Subcutaneous abdominal adipose tissue (tissue), 5 donors: ENCODE measurements at regions not wholly inside any gene's neighbourhood (a gene's known extent, or its start where the extent isn't known, plus 50 kb on each side); places are given as distances from the start of the nearest gene placed in this dataset.

Experiments used
- H3K27ac ChIP-seq: one replicate; pipeline ENCODE4 v1.7.0; 2013; ENCODE audit warnings: low read depth, mild to moderate bottlenecking, inconsistent platforms, low read length, moderate library complexity
- H3K27me3 ChIP-seq, 5 donors: one replicate each; pipeline ENCODE4 v1.7.0; 2013; ENCODE audit warnings: low read length in 5 of 5, inconsistent platforms in 1 of 5; ENCODE audit not compliant: control insufficient read depth in 5 of 5, insufficient read depth in 4 of 5
- H3K36me3 ChIP-seq, 5 donors: one replicate each; pipeline ENCODE4 v1.7.0; 2013; ENCODE audit warnings: low read length in 5 of 5; ENCODE audit not compliant: control insufficient read depth in 5 of 5, insufficient read depth in 5 of 5
- H3K4me1 ChIP-seq, 5 donors: one replicate each; pipeline ENCODE4 v1.7.0; 2013; ENCODE audit warnings: low read length in 5 of 5, mild to moderate bottlenecking in 3 of 5, moderate library complexity in 1 of 5; ENCODE audit not compliant: control insufficient read depth in 5 of 5, insufficient read depth in 5 of 5
- H3K4me3 ChIP-seq, 5 donors: one replicate each; pipeline ENCODE4 v1.7.0; 2013; ENCODE audit warnings: low read length in 5 of 5, low read depth in 1 of 5
- H3K9ac ChIP-seq, 5 donors: one replicate each; pipeline ENCODE4 v1.7.0; 2013; ENCODE audit warnings: low read length in 5 of 5, mild to moderate bottlenecking in 4 of 5, moderate library complexity in 3 of 5
- H3K9me3 ChIP-seq, 5 donors: one replicate each; pipeline ENCODE4 v1.7.0; 2013; ENCODE audit warnings: low read length in 5 of 5; ENCODE audit not compliant: control insufficient read depth in 5 of 5
- donor health status: healthy.
- donor health status: healthy.
- donor health status: healthy.
- donor health status: healthy.
- donor health status: healthy.

GRCh38 chr4:146577111-146577510, 55.4 kb upstream of the SLC10A7 start:
- no peaks in the 10 kb centered on the region for H3K27me3 ChIP-seq

GRCh38 chr4:146582864-146583263, 55.8 kb upstream of the POU4F2 start:
- Histone ChIP-seq H3K36me3 (no peaks in the 10 kb centered on the region), H3K4me3 (no peak overlapping the region), H3K27me3 (no peaks in the 10 kb centered on the region), H3K9me3 (peaks cover 0 to 3% (median 0%) of the 10 kb centered on the region in 5 donors), H3K9ac (no peak overlapping the region), H3K27ac (no peak overlapping the region), H3K4me1 (peaks cover 0 to 8% (median 4%) of the 10 kb centered on the region in 5 donors)

More at GRCh38 chr4:146577111-146577510, 55.4 kb upstream of the SLC10A7 start:
- Histone ChIP-seq H3K4me3 (no peak overlapping the region), H3K9ac (no peak overlapping the region), H3K4me1 (no peaks in the 10 kb centered on the region), H3K36me3 (no peaks in the 10 kb centered on the region), H3K27ac (no peak overlapping the region), H3K9me3 (no peaks in the 10 kb centered on the region)

- no peaks in the 10 kb centered on the region for H3K36me3 ChIP-seq
- H3K9ac ChIP-seq: no peak overlapping the region
- H3K4me3 ChIP-seq: no peak overlapping the region
- no peaks in the 10 kb centered on the region for H3K27me3 ChIP-seq
- H3K4me1 ChIP-seq: peaks cover 0 to 8% (median 4%) of the 10 kb centered on the region in 5 donors
- H3K9me3 ChIP-seq: peaks cover 0 to 3% (median 0%) of the 10 kb centered on the region in 5 donors
- peak overlapping the region; percentile 60 for H3K27ac ChIP-seq
Measured at GRCh38 chr4:146585761-146586333, 52.8 kb upstream of the POU4F2 start.
